ENCODE measurements at regions not wholly inside any gene's neighbourhood (a gene's known extent, or its start where the extent isn't known, plus 50 kb on each side); places are given as distances from the start of the nearest gene placed in this dataset.
"Not testable (repeated sequence)": the region's sequence is repeated elsewhere in the genome, so short reads cannot be mapped to it uniquely, and the experiment has no call there.

DNA sequence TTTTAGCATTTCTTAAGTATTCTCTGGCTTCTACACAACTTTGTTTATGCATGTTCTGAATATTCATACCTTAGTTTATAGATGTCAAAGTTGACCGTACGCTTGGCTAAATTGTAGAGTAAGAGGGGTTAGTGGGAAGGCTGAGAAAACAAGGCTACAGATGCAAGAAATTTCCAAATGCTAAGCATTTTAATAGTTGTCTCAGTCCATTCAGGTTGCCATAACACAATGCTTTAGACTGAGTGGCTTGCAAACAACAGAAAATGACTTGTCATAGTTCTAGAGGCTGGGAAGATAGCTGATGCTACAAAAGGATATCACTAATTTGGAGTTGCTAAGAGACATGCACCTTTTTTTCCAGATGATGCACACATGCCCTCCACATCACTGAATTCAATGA lies 53.0 kb upstream of the C1QTNF3 start:
- not testable (repeated sequence) for H3K27me3 Mint-ChIP-seq (ENCODE audit: low read depth); H3K27ac Mint-ChIP-seq; H3K36me3 Mint-ChIP-seq (ENCODE audit: low read depth); H3K4me3 Mint-ChIP-seq; DNase-seq (ENCODE audit: low spot score); H3K9me3 Mint-ChIP-seq; H3K4me1 Mint-ChIP-seq (ENCODE audit: low read depth)

GRCh38 chr5:34099891-34100290 lies 56.9 kb upstream of the C1QTNF3 start:
- not testable (repeated sequence) for H3K27ac Mint-ChIP-seq; H3K36me3 Mint-ChIP-seq (ENCODE audit: low read depth); DNase-seq (ENCODE audit: low spot score); H3K4me1 Mint-ChIP-seq (ENCODE audit: low read depth); H3K4me3 Mint-ChIP-seq; H3K9me3 Mint-ChIP-seq; H3K27me3 Mint-ChIP-seq (ENCODE audit: low read depth)

GRCh38 chr5:34101567-34101966 lies 58.6 kb upstream of the C1QTNF3 start:
- not testable (repeated sequence) for H3K36me3 Mint-ChIP-seq (ENCODE audit: low read depth); H3K27ac Mint-ChIP-seq; H3K27me3 Mint-ChIP-seq (ENCODE audit: low read depth); H3K4me3 Mint-ChIP-seq; DNase-seq (ENCODE audit: low spot score); H3K9me3 Mint-ChIP-seq; H3K4me1 Mint-ChIP-seq (ENCODE audit: low read depth)

DNA sequence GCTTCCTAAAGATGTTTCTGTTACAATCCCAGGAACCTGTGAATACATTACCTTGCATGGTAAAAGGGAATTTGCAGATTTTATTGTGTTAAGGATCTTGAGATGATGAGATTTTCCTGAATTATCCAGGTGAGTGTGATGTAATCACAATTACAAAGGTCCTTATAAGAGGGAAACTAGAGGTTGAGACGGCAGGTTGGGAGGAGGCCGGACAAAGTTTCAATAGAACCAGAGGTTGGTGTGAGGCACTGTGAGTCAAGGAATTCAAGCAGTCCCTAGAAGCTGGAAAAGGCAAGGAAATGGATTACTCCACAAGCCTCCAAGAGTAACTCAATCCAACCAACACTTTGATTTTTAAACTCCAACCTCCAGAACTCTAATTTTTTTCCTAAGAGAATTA lies 65.9 kb upstream of the C1QTNF3 start:
- not testable (repeated sequence) for H3K9me3 Mint-ChIP-seq; H3K27ac Mint-ChIP-seq; H3K4me1 Mint-ChIP-seq (ENCODE audit: low read depth); H3K27me3 Mint-ChIP-seq (ENCODE audit: low read depth); H3K4me3 Mint-ChIP-seq; H3K36me3 Mint-ChIP-seq (ENCODE audit: low read depth); DNase-seq (ENCODE audit: low spot score)

DNA sequence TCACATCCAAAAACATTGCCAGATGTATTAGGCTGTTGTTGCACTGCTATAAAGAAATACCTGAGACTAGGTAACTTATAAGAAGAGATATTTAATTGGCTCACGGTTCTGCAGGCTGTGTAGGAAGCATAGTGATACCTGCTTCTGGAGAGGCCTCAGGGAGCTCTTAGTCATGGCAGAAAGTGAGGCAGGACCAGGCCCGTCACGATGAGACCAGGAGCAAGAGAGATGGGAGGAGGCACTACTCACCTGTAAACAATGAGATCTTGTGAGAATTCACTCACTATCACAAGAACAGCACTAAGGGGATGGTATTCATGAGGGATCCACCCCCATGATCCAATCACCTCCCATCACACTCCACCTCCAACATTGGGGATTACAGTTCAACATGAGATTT lies 81.3 kb upstream of the C1QTNF3 start:
- not testable (repeated sequence) for H3K4me3 Mint-ChIP-seq; DNase-seq (ENCODE audit: low spot score); H3K9me3 Mint-ChIP-seq; H3K36me3 Mint-ChIP-seq (ENCODE audit: low read depth); H3K27me3 Mint-ChIP-seq (ENCODE audit: low read depth); H3K4me1 Mint-ChIP-seq (ENCODE audit: low read depth); H3K27ac Mint-ChIP-seq

- not testable (repeated sequence) for H3K4me1 Mint-ChIP-seq (ENCODE audit: low read depth); DNase-seq (ENCODE audit: low spot score); H3K27ac Mint-ChIP-seq; H3K4me3 Mint-ChIP-seq; H3K27me3 Mint-ChIP-seq (ENCODE audit: low read depth); H3K36me3 Mint-ChIP-seq (ENCODE audit: low read depth); H3K9me3 Mint-ChIP-seq
Observed at GRCh38 chr5:34125354-34125753, 82.3 kb upstream of the C1QTNF3 start.

- not testable (repeated sequence) for H3K36me3 Mint-ChIP-seq (ENCODE audit: low read depth); DNase-seq (ENCODE audit: low spot score); H3K4me3 Mint-ChIP-seq; H3K9me3 Mint-ChIP-seq; H3K27ac Mint-ChIP-seq; H3K4me1 Mint-ChIP-seq (ENCODE audit: low read depth); H3K27me3 Mint-ChIP-seq (ENCODE audit: low read depth)
Observed at GRCh38 chr5:34126741-34127140, 83.7 kb upstream of the C1QTNF3 start.

DNA sequence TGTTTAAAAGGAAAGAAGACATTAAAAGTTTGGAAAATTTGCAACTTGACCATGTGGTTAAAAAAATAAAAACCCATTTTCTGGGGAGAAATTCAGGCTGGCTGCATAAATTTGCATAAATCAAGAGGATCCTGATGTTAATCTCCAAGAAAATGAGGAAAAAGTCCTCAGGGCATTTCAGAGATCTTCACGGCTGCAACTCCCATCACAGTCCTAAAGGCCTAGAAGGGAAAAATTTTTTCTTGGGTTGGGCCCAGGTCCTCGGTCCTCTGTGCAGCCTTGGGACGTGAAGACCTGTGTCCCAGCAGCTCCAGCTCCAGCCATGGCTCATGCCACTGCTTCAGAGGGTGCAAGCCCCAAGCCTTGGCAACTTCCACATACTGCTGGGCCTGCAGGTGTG lies 84.8 kb upstream of the C1QTNF3 start:
- H3K4me1 Mint-ChIP-seq (ENCODE audit: low read depth); H3K27ac Mint-ChIP-seq; DNase-seq (ENCODE audit: low spot score); H3K36me3 Mint-ChIP-seq (ENCODE audit: low read depth); H3K4me3 Mint-ChIP-seq; H3K9me3 Mint-ChIP-seq; H3K27me3 Mint-ChIP-seq (ENCODE audit: low read depth): not testable (repeated sequence)

GRCh38 chr5:34128890-34129289 lies 85.9 kb upstream of the C1QTNF3 start:
- DNase-seq (ENCODE audit: low spot score); H3K27ac Mint-ChIP-seq; H3K36me3 Mint-ChIP-seq (ENCODE audit: low read depth); H3K4me3 Mint-ChIP-seq; H3K27me3 Mint-ChIP-seq (ENCODE audit: low read depth); H3K4me1 Mint-ChIP-seq (ENCODE audit: low read depth); H3K9me3 Mint-ChIP-seq: not testable (repeated sequence)

DNA sequence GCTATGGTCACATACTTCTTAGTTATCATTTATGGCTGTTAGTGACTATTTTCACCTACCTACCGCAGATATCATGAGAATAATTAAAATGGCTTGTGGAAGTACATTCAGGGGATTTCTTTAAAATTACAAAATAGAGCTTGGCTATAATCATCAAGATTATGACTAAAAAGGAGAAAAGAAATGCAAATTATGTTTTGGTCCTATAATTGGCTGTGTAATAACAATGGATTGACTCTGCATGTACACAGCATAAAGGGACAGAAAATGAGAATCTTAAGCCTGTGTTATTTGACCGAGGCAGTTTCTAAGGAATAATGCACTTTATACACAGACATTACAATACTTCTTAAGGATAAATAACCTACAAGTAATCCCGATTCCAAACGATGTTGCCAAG lies 112.0 kb upstream of the C1QTNF3 start:
- H3K27ac Mint-ChIP-seq; H3K9me3 Mint-ChIP-seq; H3K4me3 Mint-ChIP-seq; DNase-seq (ENCODE audit: low spot score); H3K36me3 Mint-ChIP-seq (ENCODE audit: low read depth); H3K4me1 Mint-ChIP-seq (ENCODE audit: low read depth); H3K27me3 Mint-ChIP-seq (ENCODE audit: low read depth): not testable (repeated sequence)

DNA sequence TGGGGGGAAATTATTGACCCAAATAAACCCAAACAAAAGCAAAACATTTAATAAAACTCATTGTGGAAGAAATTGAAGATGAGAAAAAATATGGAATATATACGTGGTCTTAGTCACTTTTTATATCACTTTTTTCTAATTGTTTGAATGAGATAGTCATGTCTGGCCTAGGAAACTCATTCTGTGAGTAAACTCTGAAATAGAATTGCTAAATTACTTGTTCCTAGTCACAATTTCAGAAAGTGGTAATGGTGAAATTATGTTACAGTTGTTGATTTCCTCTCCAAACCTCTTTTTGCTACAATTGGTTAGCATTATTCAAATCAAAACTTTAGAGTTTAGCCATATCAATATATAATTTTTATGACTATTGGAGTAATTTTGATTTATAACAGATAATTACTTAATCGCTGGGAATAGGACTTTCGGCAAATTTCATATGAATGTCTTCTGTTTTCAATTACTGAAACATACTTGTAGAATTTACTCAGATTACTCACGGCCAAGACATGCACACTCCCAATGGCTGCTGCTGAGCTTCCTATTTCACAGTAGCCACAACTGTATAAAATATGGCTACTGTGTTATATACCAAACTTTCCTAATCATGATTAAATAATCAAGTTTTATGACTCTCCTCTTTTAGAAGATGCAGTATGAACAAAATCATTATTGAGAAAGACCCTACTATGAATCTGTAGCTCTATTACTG lies 113.8 kb upstream of the C1QTNF3 start:
- not testable (repeated sequence) for H3K36me3 Mint-ChIP-seq (ENCODE audit: low read depth); DNase-seq (ENCODE audit: low spot score); H3K4me1 Mint-ChIP-seq (ENCODE audit: low read depth); H3K9me3 Mint-ChIP-seq; H3K27me3 Mint-ChIP-seq (ENCODE audit: low read depth); H3K27ac Mint-ChIP-seq; H3K4me3 Mint-ChIP-seq

GRCh38 chr5:34160904-34161303 lies 117.9 kb upstream of the C1QTNF3 start:
- H3K9me3 Mint-ChIP-seq; H3K4me3 Mint-ChIP-seq; DNase-seq (ENCODE audit: low spot score); H3K36me3 Mint-ChIP-seq (ENCODE audit: low read depth); H3K4me1 Mint-ChIP-seq (ENCODE audit: low read depth); H3K27ac Mint-ChIP-seq; H3K27me3 Mint-ChIP-seq (ENCODE audit: low read depth): not testable (repeated sequence)

DNA sequence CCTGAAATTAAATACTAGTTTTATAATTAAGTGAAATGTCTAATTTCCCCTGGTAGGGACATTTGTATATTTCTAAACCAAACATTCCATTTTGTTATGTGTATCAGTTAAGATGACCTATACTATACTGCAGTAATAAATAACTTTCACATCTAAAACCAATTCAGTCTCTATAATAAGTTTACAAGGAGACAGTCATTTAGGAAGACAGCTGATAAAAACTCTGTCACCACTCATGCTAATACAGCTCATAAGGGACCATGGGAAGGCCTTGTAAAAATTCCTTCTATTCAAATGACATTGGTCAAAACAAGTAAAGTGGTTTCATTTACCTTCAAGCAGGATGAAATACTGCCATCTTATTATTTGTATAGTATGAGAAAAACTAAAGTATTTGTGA lies 128.4 kb upstream of the C1QTNF3 start:
- not testable (repeated sequence) for H3K9me3 Mint-ChIP-seq; H3K4me1 Mint-ChIP-seq (ENCODE audit: low read depth); DNase-seq (ENCODE audit: low spot score); H3K27ac Mint-ChIP-seq; H3K27me3 Mint-ChIP-seq (ENCODE audit: low read depth); H3K4me3 Mint-ChIP-seq
- peaks cover 15% of the 10 kb centered on the region for H3K36me3 Mint-ChIP-seq (ENCODE audit: low read depth)

DNA sequence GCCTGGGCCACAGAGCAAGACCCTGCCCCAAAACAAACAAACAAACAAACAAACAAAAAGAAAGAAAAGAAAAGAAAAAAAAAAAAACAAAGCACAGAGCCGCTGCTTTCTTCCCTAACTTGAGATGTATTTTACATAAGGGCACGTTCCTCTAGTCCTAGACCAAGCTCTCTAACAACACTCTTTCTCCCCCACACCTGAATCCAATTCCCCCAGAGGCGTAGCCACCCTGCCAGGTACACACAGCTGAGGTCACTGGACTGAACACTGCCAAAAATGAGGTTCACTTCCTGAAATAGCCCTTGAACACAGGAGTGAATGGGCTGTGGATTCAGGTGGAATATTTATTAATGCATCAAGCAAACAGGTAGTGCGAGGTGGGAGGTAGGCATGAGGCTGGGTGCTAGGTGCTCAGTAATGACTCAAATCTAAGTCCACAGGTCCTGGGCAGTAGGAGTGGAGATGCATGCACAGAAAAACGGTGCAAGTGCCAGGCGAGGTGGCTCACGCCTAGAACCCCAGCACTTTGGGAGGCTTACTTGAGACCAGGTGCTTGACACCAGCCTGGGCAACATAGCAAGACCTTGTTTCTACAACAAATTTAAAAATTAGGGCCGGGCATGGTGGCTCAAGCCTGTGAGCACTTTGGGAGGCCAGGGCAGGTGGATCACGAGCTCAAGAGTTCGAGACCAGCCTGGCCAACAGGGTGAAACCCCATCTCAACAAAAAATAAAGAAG lies 136.6 kb upstream of the C1QTNF3 start:
- H3K9me3 Mint-ChIP-seq; H3K4me1 Mint-ChIP-seq (ENCODE audit: low read depth); H3K4me3 Mint-ChIP-seq; DNase-seq (ENCODE audit: low spot score); H3K27me3 Mint-ChIP-seq (ENCODE audit: low read depth): not testable (repeated sequence)
- Mint-ChIP-seq H3K27ac (peak overlapping the region; percentile 42), H3K36me3 (ENCODE audit: low read depth) (peaks cover 12% of the 10 kb centered on the region)

DNA sequence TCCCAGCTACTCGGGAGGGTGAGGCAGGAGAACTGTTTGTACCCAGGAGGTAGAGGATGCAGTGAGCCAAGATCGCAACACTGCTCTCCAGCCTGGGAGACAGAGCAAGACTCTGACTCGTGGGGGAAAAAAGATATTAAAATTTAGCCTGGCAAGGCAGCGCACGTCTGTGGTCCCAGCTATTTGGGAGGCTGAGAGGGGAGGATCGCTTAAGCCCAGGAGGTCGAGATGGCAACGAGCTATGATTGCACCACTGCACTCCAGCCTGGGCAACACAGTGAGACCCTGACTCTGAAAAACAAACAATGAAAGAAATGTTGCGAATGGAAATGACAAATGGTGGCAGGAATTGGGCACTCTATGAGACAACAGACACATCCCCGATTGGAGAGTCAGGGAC lies 137.2 kb upstream of the C1QTNF3 start:
- H3K36me3 Mint-ChIP-seq (ENCODE audit: low read depth) = peaks cover 12% of the 10 kb centered on the region
- not testable (repeated sequence) for H3K4me1 Mint-ChIP-seq (ENCODE audit: low read depth); H3K27ac Mint-ChIP-seq; H3K4me3 Mint-ChIP-seq; H3K27me3 Mint-ChIP-seq (ENCODE audit: low read depth); DNase-seq (ENCODE audit: low spot score); H3K9me3 Mint-ChIP-seq

All from T-helper 2 cell treated with Interferon-gamma antibody and Interleukin-4, amounts not matched to agents 5 μg/mL and 100 μg/mL, for 36 hours (primary cell).